ENCODE measurements at regions not wholly inside any gene's neighbourhood (a gene's known extent, or its start where the extent isn't known, plus 50 kb on each side); places are given as distances from the start of the nearest gene placed in this dataset.

DNA sequence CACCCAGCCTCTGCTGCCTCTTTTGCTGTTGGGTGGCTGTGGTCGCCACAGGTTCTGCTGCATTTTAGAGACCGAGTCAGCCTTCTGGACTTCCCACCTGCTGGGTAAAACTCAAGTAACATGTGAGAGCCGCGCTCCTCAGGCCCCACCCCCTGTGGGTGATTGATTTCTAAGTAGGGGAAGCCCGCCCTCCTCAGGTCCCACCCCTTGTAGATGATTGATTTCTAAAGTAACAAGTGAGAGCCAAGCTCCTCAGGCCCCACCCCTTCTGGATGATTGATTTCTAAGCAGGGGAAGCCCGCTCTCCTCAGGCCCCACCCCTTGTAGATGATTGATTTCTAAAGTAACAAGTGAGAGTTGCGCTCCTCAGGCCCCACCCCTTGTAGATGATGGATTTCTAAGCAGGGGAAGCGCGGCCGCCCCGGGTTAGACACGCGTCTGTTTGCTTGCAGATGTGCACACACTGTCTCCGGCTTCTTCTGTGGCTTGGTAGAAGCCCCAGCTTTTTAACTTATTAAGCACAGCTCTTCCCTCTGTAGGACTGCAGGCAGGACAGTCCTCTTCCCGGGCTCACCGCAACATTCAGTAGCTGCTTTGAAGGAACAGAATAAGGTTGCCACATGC is 83.4 kb downstream of the FAM43A start:
- DNase-seq (ENCODE audit: low read depth), result peak; percentile 93

DNA sequence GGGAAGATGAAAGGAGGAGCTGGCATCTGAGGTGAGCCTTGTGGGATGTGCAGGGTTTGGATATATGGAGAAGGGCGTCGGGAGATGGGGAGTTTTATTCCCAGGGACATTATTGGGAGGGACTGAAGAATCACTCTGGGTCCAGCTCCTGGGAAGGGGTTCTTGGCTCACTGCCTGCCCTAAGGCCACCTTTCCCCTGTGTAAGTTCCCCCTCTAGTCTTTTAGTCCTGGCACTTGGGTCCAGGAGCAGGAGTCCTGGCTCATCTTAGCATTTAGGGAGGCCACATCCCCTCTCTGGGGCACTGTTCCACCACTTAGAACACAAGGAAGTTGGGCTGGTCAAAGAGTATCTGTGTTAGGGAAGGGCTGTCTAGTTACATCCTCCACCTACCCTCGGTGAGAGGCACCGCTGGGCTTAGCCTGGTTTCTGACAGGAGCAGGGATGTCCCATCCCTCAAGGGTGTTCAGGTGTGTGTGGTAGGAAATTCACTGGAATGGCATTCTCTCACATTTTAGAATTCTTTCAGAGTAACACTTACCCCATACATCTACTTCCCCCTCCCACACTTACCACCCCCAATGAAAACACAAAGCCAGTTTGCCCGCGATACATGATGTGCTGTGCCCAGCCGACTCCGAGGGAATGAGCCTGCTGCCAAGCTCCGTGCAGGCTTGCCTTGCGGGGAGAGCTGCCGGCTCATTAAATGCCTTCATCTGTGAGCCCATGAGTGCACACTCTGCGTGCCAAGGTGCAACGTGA is 86.7 kb downstream of the FAM43A start:
- DNase-seq (ENCODE audit: low read depth), result no peak

DNA sequence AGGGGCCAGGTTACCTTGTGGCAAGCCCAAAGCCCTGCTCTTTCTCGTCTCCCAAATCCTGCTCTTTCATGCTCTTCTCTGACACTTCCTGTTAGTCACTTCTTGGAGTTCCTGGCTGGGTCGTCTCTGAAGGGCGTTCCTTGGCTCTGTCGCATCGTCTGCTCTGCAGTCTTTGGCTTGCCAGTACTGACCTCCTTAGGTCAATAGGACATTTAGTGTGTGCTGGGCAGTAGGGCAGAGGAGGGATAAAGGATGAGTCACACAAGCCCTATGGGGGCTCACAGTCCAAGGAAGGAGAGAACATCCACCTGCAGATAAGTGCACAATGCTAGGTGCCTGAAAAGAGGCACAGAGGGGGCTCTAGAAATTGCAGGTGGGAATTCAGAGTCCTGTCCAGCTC is 87.5 kb downstream of the FAM43A start:
- no peak for DNase-seq (ENCODE audit: low read depth)

DNA sequence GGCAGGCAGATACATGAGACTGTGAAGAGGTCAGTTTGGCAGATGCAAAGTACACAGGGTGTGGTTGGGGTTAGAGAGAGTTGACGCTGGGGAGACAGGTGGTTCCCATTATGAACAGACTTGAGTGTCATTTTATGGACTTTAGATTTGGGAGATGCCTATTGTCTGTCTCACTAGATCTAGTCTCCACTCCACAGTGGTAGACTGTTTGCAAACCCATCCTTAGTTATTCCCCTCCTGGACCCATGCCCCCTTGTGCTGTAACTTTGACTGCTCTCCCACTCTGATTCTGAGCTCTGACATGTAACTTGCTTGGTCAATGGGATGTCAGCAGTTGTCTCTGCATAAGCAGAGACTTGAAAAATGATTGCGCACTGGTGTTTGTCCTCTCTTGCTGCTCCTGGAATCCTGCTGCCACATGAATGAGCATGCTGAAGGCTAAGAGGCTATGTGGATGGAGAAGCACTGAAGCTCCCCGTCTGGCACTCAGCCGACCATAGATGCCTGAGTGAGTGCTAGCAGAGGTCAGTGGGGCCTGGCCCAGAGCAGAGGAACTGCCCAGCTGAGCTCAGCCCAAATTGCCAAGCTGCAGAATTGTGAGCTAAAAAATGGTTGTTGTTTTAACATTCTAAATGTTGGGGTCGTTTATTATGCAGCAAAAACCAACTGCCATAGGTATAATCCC is 88.2 kb downstream of the FAM43A start:
- no peak for DNase-seq (ENCODE audit: low read depth)

DNA sequence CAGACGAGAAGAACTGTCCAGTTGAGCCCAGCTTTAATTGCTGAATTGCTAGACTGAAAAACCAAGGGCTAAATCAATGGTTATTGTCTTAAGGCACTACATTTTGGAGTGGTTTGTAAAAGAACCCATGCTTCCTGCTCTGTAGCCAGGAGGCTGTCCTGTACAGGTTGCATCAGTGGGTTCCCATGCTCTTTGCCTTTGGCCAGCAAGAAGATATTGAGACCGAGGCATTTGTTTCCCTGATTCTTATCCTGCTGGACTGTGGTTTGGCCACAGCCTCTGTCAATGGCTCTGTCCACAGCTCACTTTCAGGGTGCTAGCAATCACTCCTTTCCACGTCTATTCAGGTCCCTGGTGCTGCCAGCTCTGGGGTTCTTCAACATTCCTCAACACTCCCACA is 89.6 kb downstream of the FAM43A start:
- DNase-seq (ENCODE audit: low read depth), result no peak

DNA sequence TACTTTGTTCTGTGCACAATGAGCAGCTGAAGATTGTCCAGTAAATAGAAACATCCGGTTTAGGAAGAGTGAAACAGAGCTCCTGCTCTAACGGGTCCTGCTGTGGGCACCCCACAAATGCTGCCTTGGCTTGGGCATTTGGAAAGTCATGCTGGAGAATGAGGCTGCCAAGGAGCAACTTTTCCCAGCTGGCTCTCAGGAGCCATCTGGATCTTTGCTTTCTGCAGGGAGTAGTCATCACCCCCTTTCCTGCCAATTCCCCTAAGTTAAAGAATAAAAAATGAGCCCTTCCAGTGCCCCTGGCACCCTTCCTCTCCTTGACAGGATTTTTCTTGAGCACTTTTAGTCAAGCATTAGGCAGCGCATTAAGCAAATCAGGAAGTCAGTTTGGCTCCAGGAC is 90.0 kb downstream of the FAM43A start:
- no peak for DNase-seq (ENCODE audit: low read depth)

DNA sequence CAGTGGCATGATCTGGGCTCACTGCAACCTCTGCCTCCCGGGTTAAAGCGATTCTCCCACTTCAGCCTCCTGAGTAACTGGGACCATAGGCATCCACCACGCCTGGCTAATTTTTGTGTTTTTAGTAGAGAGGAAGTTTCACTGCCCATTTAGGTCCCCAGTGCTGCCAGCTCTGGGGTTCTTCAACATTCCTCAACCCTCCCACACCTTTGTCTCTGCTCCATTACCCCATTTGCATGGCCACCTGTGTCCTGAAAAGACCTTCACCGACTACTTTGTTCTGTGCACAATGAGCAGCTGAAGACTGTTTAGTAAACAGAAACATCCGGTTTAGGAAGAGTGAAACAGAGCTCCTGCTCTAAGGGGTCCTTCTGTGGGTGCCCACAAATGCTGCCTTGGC is 92.0 kb downstream of the FAM43A start:
- no peak for DNase-seq (ENCODE audit: low read depth)

DNA sequence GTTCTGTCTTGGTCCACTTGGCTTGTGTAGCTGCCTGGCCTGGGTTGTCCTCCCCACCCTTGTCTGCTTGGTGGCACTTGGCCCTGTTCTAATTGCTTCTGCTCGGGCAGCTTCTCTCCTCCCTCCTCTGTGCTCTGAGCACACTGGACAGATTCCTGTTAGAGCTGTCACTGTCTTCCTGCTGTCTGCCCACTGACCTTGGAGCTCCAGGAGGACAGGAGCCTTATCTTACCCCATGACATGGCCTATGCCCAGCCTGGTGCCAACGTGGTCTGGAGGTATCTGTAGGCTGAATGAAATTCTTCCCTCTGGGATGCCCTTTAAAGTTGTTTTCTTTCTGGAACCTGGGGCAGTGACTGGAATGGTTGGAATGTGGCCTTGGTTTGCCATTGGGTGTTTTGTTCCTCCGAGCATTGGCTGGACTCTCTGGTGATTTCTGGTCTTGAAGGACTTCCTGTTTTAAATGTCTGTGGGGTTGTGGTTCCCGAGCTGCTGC is 94.1 kb downstream of the FAM43A start:
- DNase-seq (ENCODE audit: low read depth), result no peak

DNA sequence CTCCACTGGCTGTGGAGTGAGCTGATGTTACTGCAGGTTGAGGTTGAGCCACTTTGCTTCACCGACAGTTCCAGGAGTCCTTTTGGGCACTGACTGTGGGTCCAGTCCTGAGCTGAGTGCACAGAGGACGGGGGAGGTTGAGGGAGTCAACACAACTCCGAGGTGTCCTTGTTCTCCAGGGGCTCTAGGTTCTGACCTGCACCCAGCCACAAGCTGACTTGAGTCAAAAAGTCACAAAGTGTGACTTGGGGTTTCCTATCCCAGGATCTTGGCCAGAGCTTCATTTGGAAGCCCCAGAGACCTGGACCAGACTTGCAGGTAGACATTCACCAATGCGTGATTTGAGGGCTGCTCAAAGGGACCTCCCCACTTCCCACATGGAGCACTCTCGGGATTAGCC is 95.0 kb downstream of the FAM43A start:
- DNase-seq (ENCODE audit: low read depth), result no peak

DNA sequence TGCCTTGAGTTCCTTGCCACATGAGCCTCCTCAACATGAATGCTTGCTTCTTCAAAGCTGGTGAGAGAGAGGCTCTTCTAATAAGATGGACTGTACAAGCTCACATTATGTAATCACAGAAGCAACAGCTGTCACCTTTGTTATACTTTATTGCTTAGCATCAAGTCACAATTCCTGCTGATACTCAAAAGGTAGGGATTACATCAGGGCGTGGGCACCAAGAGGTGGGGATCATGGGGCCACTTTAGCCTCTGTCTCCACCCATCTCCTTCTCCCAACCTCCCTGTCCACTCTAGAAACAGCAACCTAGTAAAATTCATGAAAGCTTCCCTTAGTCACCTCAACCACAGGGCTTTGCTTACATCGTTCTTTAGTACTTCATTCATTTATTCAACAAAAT is 95.9 kb downstream of the FAM43A start:
- DNase-seq (ENCODE audit: low read depth), result no peak

DNA sequence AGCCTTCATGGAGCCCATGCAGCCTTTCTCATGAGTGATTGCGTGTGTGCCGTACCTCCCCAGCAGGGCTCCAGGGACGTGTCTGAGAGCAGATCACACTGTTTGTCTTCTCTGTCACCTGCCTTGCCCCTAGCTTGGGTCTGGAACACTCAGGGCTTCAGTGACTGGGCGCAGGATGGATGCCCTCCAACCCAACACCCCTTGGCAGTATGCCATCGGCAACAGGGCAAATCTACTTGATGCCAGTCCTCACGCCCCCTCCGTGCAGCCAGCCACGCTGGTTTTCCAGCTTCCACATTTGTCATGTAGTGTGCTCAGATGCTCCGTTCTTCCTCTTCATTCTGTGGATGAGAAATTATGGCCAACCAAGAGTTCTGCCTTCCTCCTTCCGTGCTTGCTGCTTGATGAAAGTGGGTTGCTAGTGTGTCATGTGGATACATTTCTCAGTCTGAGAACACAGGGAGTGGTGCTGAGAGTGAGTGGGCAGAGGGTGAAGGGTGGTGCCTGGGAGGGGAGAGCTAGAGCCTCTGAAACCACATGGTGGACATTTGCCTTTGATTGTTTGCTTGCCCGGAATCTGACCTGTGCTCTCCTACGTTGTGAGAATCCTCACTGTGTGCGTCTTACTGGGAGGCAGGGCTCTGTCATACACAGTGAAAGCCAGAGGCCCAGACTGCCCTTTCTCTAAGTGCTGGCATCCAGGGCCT is 97.2 kb downstream of the FAM43A start:
- DNase-seq (ENCODE audit: low read depth), result no peak

DNA sequence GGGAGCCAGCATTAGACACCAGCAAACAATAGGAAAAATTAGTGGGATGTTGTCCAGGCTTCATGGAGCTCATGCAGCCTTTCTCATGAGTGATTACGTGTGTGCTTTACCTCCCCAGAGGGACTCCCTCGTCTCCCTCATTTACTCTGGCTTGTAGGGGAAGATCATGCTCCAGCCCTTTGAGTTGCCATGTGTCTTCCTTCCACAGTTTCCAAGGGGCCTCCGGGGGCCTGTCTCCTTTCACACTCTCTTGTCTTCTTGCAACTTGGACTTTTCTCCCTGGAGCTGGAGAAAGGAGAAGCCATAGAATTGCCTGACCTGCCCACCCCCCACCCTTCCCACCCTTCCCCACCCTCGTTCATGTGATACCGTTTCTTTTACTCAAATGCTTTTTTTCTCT is 98.7 kb downstream of the FAM43A start:
- DNase-seq (ENCODE audit: low read depth), result no peak

DNA sequence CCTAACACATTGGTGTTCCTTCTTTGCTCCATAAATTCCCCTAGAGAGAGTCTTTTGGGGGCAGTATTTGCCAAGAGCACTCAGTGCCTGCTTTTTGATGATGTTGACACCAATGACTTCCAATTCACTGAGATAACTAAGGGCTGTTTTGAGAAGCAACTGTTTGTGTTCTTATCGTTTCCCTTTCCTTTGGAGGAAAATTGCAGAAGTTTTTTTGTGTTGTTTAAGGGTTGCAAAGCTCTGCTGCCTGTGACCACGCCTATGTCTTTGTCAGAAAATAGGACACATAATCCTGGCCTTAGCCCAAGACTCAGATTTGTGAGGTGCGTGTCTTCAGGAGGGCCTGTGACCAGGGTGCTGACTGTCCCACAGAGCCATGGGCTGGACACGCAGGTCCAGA is 99.6 kb downstream of the FAM43A start:
- DNase-seq (ENCODE audit: low read depth), result no peak

DNA sequence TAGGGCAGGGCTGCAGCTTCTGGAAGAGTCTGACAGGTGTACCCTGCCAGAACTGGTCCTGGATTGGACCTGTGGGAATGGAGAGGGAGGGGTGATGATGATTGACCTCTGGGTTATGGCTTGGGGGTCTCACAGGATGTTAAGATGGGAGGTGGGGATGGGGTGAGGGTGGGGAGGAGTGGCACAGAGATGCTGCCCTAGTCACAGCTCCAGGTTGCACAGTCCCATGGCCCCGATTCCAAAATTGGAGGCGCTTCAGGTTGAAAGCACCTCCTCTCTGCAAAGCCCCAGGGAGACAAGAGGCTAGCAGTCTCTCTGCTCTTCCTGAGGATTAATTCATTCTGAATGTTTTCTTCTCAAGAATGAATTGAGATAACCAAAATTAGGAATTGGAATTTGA is 101.4 kb downstream of the FAM43A start:
- DNase-seq (ENCODE audit: low read depth), result no peak

DNA sequence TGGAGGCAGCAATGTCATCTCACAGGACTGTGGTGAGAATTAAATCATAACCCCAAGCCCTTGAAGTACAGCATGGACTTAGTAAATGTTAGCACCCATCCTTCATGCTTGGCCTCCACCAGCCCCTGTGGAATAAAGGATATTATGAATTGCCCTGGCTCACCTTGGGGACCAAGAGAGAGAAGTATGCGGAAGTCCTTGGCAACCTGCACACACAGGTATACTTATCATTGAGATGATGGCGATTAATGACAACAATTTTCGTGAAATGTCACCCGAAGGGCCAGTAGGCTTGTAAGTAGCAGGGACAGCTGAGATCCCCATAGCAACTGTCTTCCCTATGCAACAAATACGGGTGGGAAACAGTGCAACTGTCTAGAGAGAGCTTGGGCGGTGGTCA is 102.0 kb downstream of the FAM43A start:
- DNase-seq (ENCODE audit: low read depth), result no peak

DNA sequence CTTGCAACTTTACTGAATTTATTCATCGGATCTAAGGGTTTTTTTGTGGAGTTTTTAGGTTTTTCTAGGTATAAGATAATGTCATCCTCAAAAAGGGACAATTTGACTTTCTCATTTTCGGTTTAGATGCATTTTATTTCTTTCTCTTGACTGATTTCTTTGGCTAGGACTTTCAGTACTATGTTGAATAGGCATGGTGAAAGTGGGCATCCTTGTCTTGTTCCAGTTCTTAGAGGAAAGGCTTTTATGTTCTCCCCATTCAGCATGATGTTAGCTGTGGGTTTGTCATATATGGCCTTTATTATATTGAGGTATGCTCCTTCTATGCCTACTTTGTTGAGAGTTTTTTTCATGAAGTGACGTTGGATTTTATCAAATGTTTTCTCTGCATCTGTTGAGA is 106.7 kb downstream of the FAM43A start:
- DNase-seq (ENCODE audit: low read depth), result no peak

DNA sequence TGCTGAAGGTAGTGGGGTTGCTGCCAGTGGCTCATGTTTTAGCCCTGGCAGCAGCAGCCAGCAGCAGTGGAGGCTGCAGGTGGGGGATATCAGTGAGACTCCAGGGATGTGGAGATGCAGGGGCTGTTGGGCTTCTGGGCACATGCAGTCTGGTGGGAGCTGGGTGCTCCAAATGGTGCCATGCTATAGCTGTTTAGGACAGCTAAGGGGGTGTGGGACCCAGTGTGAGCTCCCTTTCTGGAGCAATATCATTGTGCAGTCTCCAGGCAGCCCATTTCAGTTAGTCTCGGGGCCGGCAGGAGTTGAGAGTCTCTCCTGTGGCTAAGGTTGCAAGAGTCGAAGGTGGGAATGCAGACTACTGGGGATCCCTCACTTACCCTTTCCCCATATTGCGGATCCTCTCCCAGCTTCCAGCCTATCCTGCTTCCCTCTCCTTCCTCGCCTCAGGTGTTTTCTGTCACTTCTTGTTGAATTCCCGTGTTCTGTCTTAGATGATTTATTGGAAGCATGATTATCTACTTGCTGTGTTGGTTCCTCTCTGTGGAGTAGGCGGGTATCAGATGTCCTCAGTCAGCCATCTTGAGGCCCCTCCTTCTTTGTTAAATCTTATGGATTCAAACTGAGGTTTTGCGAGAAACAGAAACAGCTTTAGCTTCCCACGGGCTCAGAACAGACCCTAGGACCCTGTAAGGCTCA is 112.0 kb downstream of the FAM43A start:
- no peak for DNase-seq (ENCODE audit: low read depth)

DNA sequence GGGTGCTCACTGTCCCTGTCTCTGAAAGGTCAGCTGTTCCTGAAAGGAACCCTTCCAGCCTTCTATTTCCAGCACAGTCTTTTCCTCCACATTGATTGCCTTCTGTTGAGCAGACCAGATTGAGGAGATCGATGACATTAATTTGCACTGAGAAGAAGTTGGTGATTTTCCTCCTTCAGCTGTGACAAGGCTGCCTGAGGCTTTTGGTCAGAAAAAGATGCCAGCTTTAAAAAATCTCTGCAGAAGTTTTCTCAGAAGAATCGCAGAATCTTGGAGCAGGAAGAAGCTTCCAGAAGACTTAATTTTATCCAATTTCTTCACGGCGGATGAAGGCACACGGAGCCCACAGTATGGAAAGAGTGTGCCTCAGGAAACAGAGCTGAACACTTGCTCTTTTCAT is 112.8 kb downstream of the FAM43A start:
- DNase-seq (ENCODE audit: low read depth), result no peak

DNA sequence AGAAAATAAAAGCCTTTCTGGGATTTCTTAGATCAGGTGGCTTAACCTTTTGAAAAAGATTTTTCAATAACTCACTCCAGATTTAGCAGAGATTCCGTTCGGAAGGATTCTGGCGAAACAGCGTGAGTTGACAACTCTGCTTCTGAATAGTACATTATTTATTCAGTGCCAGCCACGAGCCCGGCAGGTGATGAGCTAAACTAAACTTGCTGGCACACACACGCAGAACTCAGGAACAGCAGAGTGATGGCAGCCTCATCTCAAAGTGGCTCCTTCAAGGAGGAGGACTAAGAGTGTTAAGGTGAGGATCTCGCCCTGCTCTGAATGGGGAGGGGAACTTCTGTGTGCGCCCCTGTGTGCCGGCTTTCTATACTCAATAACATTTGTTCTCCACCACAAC is 114.3 kb downstream of the FAM43A start:
- DNase-seq (ENCODE audit: low read depth), result no peak

DNA sequence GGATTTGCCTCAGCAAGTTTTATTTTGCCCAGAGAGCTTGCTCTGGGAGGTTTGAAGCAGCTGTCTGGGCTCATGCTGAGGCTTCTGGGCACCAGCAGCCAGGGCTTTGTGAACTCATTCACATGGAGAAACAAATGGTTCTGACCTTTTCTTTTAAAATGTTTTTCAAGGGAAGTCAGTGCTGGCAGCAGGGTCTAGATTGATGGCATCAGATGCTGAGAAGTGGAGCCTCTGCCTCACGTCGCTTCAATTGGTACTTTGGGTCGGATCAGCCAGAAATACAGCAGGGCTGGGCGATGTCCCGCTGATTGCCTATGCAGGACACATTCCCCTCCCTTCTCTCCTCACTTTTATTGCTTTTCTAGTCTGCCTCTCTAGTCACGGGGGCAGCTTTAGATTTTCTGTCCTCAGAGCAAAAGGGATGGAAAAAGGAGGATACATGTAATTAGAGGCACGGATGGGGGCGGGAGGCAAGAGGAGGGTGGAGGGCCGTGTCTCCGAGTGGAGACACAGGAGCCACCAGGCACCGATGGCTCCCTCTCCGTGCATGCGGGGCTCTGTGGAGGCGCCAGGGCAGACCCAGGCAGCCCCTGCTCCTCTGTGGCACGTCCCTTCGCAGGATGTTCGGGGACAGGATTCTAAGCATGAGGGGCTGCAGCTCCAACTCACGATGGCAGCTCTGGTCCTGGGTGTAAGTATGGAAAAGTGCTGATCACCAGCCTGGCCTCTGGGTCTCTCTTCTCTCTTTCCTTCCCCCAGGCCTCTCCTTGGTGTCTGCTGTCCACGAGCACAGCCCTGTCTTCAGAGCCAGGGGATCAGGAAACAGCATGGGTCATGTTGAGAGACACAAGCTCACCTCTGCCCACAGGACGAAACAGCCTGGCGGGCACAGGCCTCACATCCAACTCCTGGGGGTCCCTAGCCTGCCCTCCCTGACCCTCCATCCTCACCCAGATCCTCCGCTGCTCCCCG is 116.1 kb downstream of the FAM43A start:
- DNase-seq (ENCODE audit: low read depth), result no peak

DNA sequence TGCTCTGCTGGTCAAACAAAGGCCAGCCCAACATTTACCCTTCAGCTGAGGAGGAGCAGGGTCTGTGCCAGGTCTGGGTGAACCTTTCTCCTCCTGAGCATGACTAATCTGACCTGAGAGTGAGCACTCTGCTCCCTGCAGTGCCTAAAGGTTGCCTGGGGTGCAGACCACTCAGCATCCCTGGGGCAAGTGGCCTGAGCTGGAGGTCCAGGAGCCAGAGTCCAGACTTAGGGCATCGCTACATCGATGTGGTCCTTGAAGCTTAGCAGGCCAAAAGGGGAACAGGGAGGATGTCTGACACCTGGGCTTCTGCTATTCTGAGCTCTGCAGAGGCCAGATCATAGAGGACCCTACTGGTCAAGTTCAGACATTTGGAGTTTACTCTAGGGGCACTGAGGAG is 119.1 kb downstream of the FAM43A start:
- no peak for DNase-seq (ENCODE audit: low read depth)
